ENCODE measurements at regions not wholly inside any gene's neighbourhood (a gene's known extent, or its start where the extent isn't known, plus 50 kb on each side); places are given as distances from the start of the nearest gene placed in this dataset.
"Not testable (repeated sequence)": the region's sequence is repeated elsewhere in the genome, so short reads cannot be mapped to it uniquely, and the experiment has no call there.

DNA sequence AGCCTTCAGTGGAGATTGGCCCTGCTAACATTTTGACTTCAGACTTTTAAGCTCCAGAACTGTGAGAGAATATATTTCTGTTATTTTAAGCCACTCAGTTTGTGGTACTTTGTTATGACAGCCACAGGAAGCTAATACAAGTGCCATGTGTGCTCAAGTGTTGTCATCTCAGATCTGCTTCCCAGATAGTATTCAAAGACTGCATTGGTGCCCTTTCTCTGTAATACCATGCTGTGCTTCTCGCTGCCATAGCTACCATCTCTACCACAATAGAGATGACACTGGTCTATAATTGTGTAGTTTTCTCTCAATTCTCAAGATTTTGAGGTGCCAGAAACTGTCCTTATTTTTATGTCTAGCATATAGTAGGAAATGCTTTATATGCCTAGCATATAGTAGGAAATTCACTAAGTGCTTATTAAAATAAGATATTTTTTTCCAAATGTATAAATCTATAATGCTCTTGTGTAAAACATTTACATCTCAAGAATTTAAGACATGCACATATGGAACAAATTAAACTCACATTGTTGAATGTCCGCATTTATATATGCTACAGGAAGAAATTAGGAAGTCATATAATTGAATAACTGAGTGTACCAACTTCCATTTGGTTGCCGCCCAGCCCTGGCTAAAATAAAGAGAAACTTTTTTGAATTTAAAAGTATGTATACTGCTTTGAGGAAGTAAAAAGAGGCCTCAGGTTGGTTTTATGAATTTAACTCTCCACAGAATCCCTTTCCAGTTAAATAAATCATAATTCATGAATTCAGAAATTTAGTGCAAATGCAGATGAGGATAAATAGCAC lies 77.6 kb downstream of the TPBG start:
- DNase-seq = no peak
- TF ChIP-seq POLR2A (IDR thresholded peaks at IDR 0.05) = no peak

GRCh38 chr6:82442061-82442719 lies 78.6 kb downstream of the TPBG start:
- H3K36me3 ChIP-seq = no peaks in the 10 kb centered on the region
- no peaks in the 10 kb centered on the region for H3K9me3 ChIP-seq
- H3K4me3 ChIP-seq = no peak overlapping the region
- H3K27ac ChIP-seq = no peak overlapping the region
- DNase-seq = no peak
- H3K4me1 ChIP-seq = no peaks in the 10 kb centered on the region
- TF ChIP-seq POLR2A (IDR thresholded peaks at IDR 0.05) = no peak
- TF ChIP-seq, protein P1, sequence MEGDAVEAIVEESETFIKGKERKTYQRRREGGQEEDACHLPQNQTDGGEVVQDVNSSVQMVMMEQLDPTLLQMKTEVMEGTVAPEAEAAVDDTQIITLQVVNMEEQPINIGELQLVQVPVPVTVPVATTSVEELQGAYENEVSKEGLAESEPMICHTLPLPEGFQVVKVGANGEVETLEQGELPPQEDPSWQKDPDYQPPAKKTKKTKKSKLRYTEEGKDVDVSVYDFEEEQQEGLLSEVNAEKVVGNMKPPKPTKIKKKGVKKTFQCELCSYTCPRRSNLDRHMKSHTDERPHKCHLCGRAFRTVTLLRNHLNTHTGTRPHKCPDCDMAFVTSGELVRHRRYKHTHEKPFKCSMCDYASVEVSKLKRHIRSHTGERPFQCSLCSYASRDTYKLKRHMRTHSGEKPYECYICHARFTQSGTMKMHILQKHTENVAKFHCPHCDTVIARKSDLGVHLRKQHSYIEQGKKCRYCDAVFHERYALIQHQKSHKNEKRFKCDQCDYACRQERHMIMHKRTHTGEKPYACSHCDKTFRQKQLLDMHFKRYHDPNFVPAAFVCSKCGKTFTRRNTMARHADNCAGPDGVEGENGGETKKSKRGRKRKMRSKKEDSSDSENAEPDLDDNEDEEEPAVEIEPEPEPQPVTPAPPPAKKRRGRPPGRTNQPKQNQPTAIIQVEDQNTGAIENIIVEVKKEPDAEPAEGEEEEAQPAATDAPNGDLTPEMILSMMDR (IDR thresholded peaks at IDR 0.05) = no peak
- H3K27me3 ChIP-seq = no peaks in the 10 kb centered on the region

More for the DNA sequence above, 77.6 kb downstream of the TPBG start:
- no peak overlapping the region for H3K27ac ChIP-seq
- no peaks in the 10 kb centered on the region for H3K9me3 ChIP-seq
- H3K27me3 ChIP-seq = no peaks in the 10 kb centered on the region
- H3K4me1 ChIP-seq = no peaks in the 10 kb centered on the region
- H3K36me3 ChIP-seq = no peaks in the 10 kb centered on the region
- no peak overlapping the region for H3K4me3 ChIP-seq

- H3K9me3 ChIP-seq = no peaks in the 10 kb centered on the region
- no peaks in the 10 kb centered on the region for H3K4me1 ChIP-seq
- TF ChIP-seq, protein P1 (IDR thresholded peaks at IDR 0.05) = no peak
- no peak for TF ChIP-seq POLR2A (IDR thresholded peaks at IDR 0.05)
- no peak overlapping the region for H3K4me3 ChIP-seq
- DNase-seq = no peak
- H3K27me3 ChIP-seq = no peaks in the 10 kb centered on the region
- H3K36me3 ChIP-seq = no peaks in the 10 kb centered on the region
- H3K27ac ChIP-seq = no peak overlapping the region
These were observed 94.5 kb downstream of the TPBG start for GRCh38 chr6:82458147-82458546.

DNA sequence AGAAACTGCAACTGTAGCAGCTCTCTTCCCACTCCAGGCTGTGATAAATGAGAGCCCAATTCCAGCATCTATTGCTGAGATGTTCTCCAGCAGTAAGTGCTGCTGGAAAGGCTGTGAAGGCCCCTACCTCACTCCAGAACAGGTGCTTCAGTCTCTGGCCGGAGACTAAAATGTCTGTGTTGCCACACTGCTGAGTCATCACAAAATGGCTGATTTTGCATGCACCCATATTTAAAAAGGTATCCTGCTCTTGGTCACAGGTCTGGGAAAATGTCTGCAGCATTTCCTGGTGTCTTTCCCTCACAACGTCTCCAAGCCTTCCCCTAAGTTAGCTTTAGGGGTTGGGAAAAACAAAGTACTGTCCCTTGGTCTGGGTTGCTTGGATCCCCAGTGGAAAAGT lies 95.1 kb downstream of the TPBG start:
- DNase-seq = no peak
- no peak for TF ChIP-seq POLR2A (IDR thresholded peaks at IDR 0.05)
- TF ChIP-seq, protein P1 (IDR thresholded peaks at IDR 0.05) = no peak

GRCh38 chr6:82461536-82461935 lies 97.9 kb downstream of the TPBG start:
- Histone ChIP-seq H3K9me3 (no peaks in the 10 kb centered on the region), H3K36me3 (no peaks in the 10 kb centered on the region), H3K4me1 (no peaks in the 10 kb centered on the region), H3K27me3 (no peaks in the 10 kb centered on the region), H3K4me3 (no peak overlapping the region), H3K27ac (no peak overlapping the region)
- no peak for TF ChIP-seq POLR2A (IDR thresholded peaks at IDR 0.05)
- TF ChIP-seq, protein P1 (IDR thresholded peaks at IDR 0.05) = no peak
- DNase-seq = no peak

More for the DNA sequence above, 95.1 kb downstream of the TPBG start:
- Histone ChIP-seq H3K27ac (no peak overlapping the region), H3K4me3 (no peak overlapping the region), H3K27me3 (no peaks in the 10 kb centered on the region), H3K4me1 (no peaks in the 10 kb centered on the region), H3K9me3 (no peaks in the 10 kb centered on the region), H3K36me3 (no peaks in the 10 kb centered on the region)

DNA sequence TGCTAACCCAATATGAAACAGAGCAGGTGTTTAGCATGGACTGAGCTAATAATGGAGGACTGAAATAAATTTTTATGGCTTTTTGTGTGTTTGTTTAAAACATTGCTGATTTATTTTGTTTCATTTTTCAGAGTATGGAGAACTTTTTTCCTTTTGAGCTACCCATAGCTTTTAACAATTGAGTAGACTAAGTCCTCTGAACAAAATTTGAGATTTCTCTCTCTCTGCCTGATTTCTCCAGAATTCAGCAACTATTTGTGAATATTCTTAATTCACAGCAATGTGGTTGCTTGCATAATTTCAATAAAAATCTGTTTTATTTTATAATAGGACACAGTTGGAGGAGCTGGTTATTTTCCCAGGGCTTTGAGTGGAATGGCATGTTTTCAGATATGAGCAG lies 103.7 kb downstream of the TPBG start:
- H3K4me3 ChIP-seq = no peak overlapping the region
- H3K4me1 ChIP-seq = no peaks in the 10 kb centered on the region
- H3K9me3 ChIP-seq = no peaks in the 10 kb centered on the region
- H3K27ac ChIP-seq = no peak overlapping the region
- TF ChIP-seq, protein P1 (IDR thresholded peaks at IDR 0.05) = no peak
- no peak for TF ChIP-seq POLR2A (IDR thresholded peaks at IDR 0.05)
- no peaks in the 10 kb centered on the region for H3K27me3 ChIP-seq
- no peak for DNase-seq
- H3K36me3 ChIP-seq = no peaks in the 10 kb centered on the region

DNA sequence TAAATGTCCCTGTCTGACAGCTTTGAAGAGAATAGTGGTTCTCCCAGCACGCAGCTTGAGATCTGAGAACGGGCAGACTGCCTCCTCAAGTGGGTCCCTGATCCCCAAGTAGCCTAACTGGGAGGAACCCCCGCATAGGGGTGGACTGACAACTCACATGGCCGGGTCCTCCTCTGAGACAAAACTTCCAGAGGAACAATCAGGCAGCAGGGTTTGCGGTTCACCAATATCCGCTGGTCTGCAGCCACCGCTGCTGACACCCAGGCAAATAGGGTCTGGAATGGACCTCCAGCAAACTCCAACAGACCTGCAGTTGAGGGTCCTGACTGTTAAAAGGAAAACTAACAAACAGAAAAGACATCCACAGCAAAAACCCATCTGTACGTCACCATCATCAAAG lies 106.5 kb downstream of the TPBG start:
- H3K9me3 ChIP-seq, DNase-seq, H3K4me1 ChIP-seq, H3K27ac ChIP-seq, H3K36me3 ChIP-seq, H3K27me3 ChIP-seq, H3K4me3 ChIP-seq: not testable (repeated sequence)

DNA sequence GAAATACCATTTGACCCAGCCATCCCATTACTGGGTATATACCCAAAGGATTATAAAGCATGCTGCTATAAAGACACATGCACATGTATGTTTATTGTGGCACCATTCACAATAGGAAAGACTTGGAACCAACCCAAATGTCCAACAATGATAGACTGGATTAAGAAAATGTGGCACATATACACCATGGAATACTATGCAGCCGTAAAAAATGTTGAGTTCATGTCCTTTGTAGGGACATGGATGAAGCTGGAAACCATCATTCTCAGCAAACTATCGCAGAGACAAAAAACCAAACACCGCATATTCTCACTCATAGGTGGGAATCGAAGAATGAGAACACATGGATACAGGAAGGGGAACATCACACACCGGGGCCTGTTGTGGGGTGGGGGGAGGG lies 111.5 kb downstream of the TPBG start:
- H3K9me3 ChIP-seq, H3K27ac ChIP-seq, H3K36me3 ChIP-seq, H3K4me1 ChIP-seq, DNase-seq, H3K27me3 ChIP-seq, H3K4me3 ChIP-seq: not testable (repeated sequence)
